Skeletal muscle tissue (tissue), 3 donors: ENCODE measurements at regions not wholly inside any gene's neighbourhood (a gene's known extent, or its start where the extent isn't known, plus 50 kb on each side); places are given as distances from the start of the nearest gene placed in this dataset.

Experiments used
- H3K27ac ChIP-seq: one replicate; pipeline ENCODE4 v1.7.0; 2013; ENCODE audit warnings: mild to moderate bottlenecking, low read depth, low read length, inconsistent platforms
- H3K27me3 ChIP-seq, 3 donors: one replicate each; pipeline ENCODE4 v1.7.0; 2013; ENCODE audit warnings: low read length in 3 of 3; ENCODE audit not compliant: control insufficient read depth in 3 of 3, insufficient read depth in 3 of 3
- H3K36me3 ChIP-seq, 3 donors: one replicate each; pipeline ENCODE4 v1.7.0; 2013; ENCODE audit warnings: low read length in 3 of 3; ENCODE audit not compliant: control insufficient read depth in 3 of 3, insufficient read depth in 3 of 3
- H3K4me1 ChIP-seq, 3 donors: one replicate each; pipeline ENCODE4 v1.7.0; 2013; ENCODE audit warnings: low read length in 3 of 3, mild to moderate bottlenecking in 3 of 3; ENCODE audit not compliant: control insufficient read depth in 3 of 3, insufficient read depth in 3 of 3
- H3K4me3 ChIP-seq, 3 donors: one replicate each; pipeline ENCODE4 v1.7.0; 2013; ENCODE audit warnings: low read length in 3 of 3
- H3K9ac ChIP-seq, 3 donors: one replicate each; pipeline ENCODE4 v1.7.0; 2013; ENCODE audit warnings: low read length in 3 of 3, mild to moderate bottlenecking in 3 of 3, moderate library complexity in 2 of 3, low read depth in 1 of 3
- H3K9me3 ChIP-seq, 3 donors: one replicate each; pipeline ENCODE4 v1.7.0; 2013; ENCODE audit warnings: low read length in 3 of 3; ENCODE audit not compliant: control insufficient read depth in 3 of 3
- donor health status: Osteomylitis.

GRCh38 chr4:4677556-4678522 is 136.0 kb upstream of the STX18 start:
- Histone ChIP-seq H3K27ac (no peak overlapping the region), H3K36me3 (no peaks in the 10 kb centered on the region), H3K4me1 (no peaks in the 10 kb centered on the region), H3K4me3 (peak overlapping the region in 1 of 3 donors; percentile 24), H3K9me3 (no peaks in the 10 kb centered on the region), H3K27me3 (peaks cover 0 to 2% (median 0%) of the 10 kb centered on the region in 3 donors), H3K9ac (no peak overlapping the region)

- Histone ChIP-seq H3K4me1 (no peaks in the 10 kb centered on the region), H3K36me3 (no peaks in the 10 kb centered on the region), H3K27ac (no peak overlapping the region)
Observed at GRCh38 chr4:4675641-4676040, 133.8 kb upstream of the STX18 start.

GRCh38 chr4:4675051-4675581 is 133.3 kb upstream of the STX18 start:
- Histone ChIP-seq H3K27ac (no peak overlapping the region), H3K4me1 (no peaks in the 10 kb centered on the region), H3K9ac (no peak overlapping the region), H3K4me3 (no peak overlapping the region), H3K27me3 (peaks cover 0 to 2% (median 0%) of the 10 kb centered on the region in 3 donors), H3K36me3 (no peaks in the 10 kb centered on the region), H3K9me3 (no peaks in the 10 kb centered on the region)

More at GRCh38 chr4:4675641-4676040, 133.8 kb upstream of the STX18 start:
- H3K9ac ChIP-seq: no peak overlapping the region
- peaks cover 0 to 2% (median 0%) of the 10 kb centered on the region in 3 donors for H3K27me3 ChIP-seq
- no peak overlapping the region for H3K4me3 ChIP-seq
- H3K9me3 ChIP-seq: no peaks in the 10 kb centered on the region

GRCh38 chr4:4673070-4673469 is 131.2 kb upstream of the STX18 start:
- H3K4me1 ChIP-seq: no peaks in the 10 kb centered on the region
- peaks cover 0 to 2% (median 0%) of the 10 kb centered on the region in 3 donors for H3K27me3 ChIP-seq
- no peaks in the 10 kb centered on the region for H3K36me3 ChIP-seq
- no peak overlapping the region for H3K9ac ChIP-seq
- H3K9me3 ChIP-seq: no peaks in the 10 kb centered on the region
- H3K4me3 ChIP-seq: no peak overlapping the region
- H3K27ac ChIP-seq: no peak overlapping the region

GRCh38 chr4:4672402-4672801 is 130.6 kb upstream of the STX18 start:
- Histone ChIP-seq H3K27me3 (peaks cover 0 to 2% (median 0%) of the 10 kb centered on the region in 3 donors), H3K4me1 (no peaks in the 10 kb centered on the region), H3K9ac (no peak overlapping the region), H3K36me3 (no peaks in the 10 kb centered on the region), H3K9me3 (no peaks in the 10 kb centered on the region), H3K27ac (no peak overlapping the region), H3K4me3 (no peak overlapping the region)

- Histone ChIP-seq H3K27me3 (peaks cover 0 to 2% (median 0%) of the 10 kb centered on the region in 3 donors), H3K9me3 (no peaks in the 10 kb centered on the region), H3K36me3 (no peaks in the 10 kb centered on the region), H3K4me1 (no peaks in the 10 kb centered on the region), H3K9ac (no peak overlapping the region), H3K27ac (no peak overlapping the region), H3K4me3 (no peak overlapping the region)
Observed at GRCh38 chr4:4671774-4672349, 130.0 kb upstream of the STX18 start.

- Histone ChIP-seq H3K27ac (no peak overlapping the region), H3K9ac (no peak overlapping the region), H3K4me1 (no peaks in the 10 kb centered on the region), H3K36me3 (no peaks in the 10 kb centered on the region), H3K9me3 (no peaks in the 10 kb centered on the region), H3K4me3 (no peak overlapping the region), H3K27me3 (no peaks in the 10 kb centered on the region)
Observed at GRCh38 chr4:4670869-4671268, 129.0 kb upstream of the STX18 start.

- Histone ChIP-seq H3K36me3 (no peaks in the 10 kb centered on the region), H3K9me3 (no peaks in the 10 kb centered on the region), H3K4me3 (no peak overlapping the region), H3K27ac (no peak overlapping the region), H3K4me1 (no peaks in the 10 kb centered on the region), H3K27me3 (no peaks in the 10 kb centered on the region), H3K9ac (no peak overlapping the region)
Observed at GRCh38 chr4:4668355-4669210, 126.7 kb upstream of the STX18 start.

GRCh38 chr4:4667622-4668081 is 125.8 kb upstream of the STX18 start:
- Histone ChIP-seq H3K36me3 (no peaks in the 10 kb centered on the region), H3K27me3 (no peaks in the 10 kb centered on the region), H3K9ac (no peak overlapping the region), H3K4me1 (no peaks in the 10 kb centered on the region), H3K9me3 (no peaks in the 10 kb centered on the region), H3K4me3 (no peak overlapping the region), H3K27ac (no peak overlapping the region)
